WTC11 (cell line): ENCODE measurements at regions not wholly inside any gene's neighbourhood (a gene's known extent, or its start where the extent isn't known, plus 50 kb on each side); places are given as distances from the start of the nearest gene placed in this dataset.
"Not testable (repeated sequence)": the region's sequence is repeated elsewhere in the genome, so short reads cannot be mapped to it uniquely, and the experiment has no call there.

Source experiments
- ATAC-seq: fragments of 200-7000 bp; cut with Tn5 transposase; 2 replicates; pipeline ENCODE4 v1.10.0; 2021; ENCODE audit warnings: mild to moderate bottlenecking, moderate library complexity
- CTCF ChIA-PET: fragments of 300-600 bp; sonication (Branson Sonifier 250); formaldehyde crosslinking; loops from one replicate; lab custom pipeline; 2021; ENCODE audit warnings: antibody characterized with exemption; lab: Charles Lee
- POLR2A ChIA-PET: fragments of 350-600 bp; sonication (Branson Sonifier 250); formaldehyde crosslinking; loops from one replicate; lab custom pipeline; 2021; ENCODE audit warnings: antibody characterized with exemption; lab: Charles Lee
- DNase-seq: peaks from one replicate; pipeline ENCODE4 v3.0.0; 2021; ENCODE audit warnings: low spot score
- H3K27ac Mint-ChIP-seq: 2 replicates; pipeline ENCODE4 v1.8.0; 2021; ENCODE audit warnings: mixed read lengths
- H3K27me3 Mint-ChIP-seq: 2 replicates; pipeline ENCODE4 v1.8.0; 2021; ENCODE audit warnings: low read depth, mild to moderate bottlenecking, moderate library complexity, mixed read lengths
- H3K36me3 Mint-ChIP-seq: 2 replicates; pipeline ENCODE4 v1.8.0; 2021; ENCODE audit warnings: mixed read lengths
- H3K4me1 Mint-ChIP-seq: 2 replicates; pipeline ENCODE4 v1.8.0; 2022; ENCODE audit warnings: mixed read lengths
- H3K4me3 Mint-ChIP-seq: 2 replicates; pipeline ENCODE4 v1.8.0; 2021; ENCODE audit warnings: mild to moderate bottlenecking, moderate library complexity, mixed read lengths
- H3K9me3 Mint-ChIP-seq: 2 replicates; pipeline ENCODE4 v1.8.0; 2021; ENCODE audit warnings: mixed read lengths
- AFF4 ChIP-seq: sonication (generic); formaldehyde crosslinking; IDR thresholded peaks from 2 replicates; pipeline ENCODE4 v1.8.1; 2023; ENCODE audit warnings: mild to moderate bottlenecking, missing genetic modification reagents, borderline replicate concordance
- E2F4 ChIP-seq: sonication (generic); formaldehyde crosslinking; IDR thresholded peaks from 2 replicates; pipeline ENCODE4 v1.8.1; 2022; ENCODE audit warnings: low read depth, mild to moderate bottlenecking, moderate library complexity, missing genetic modification reagents, borderline replicate concordance
- E2F5 ChIP-seq: sonication (generic); formaldehyde crosslinking; IDR thresholded peaks from 2 replicates; pipeline ENCODE4 v1.8.1; 2022; ENCODE audit warnings: mild to moderate bottlenecking, moderate library complexity, missing genetic modification reagents
- ESRRA ChIP-seq: sonication (generic); formaldehyde crosslinking; IDR thresholded peaks from 2 replicates; pipeline ENCODE4 v1.8.1; 2022; ENCODE audit warnings: mild to moderate bottlenecking, missing genetic modification reagents, borderline replicate concordance
- FOXK1 ChIP-seq: sonication (generic); formaldehyde crosslinking; IDR thresholded peaks from 2 replicates; pipeline ENCODE4 v1.8.0; 2022; ENCODE audit warnings: mild to moderate bottlenecking, moderate library complexity, missing genetic modification reagents
- HMGA2 ChIP-seq: fragments of 250-450 bp; sonication (Bioruptor Pico); IDR thresholded peaks from 2 replicates; pipeline ENCODE4 v1.4.0; 2021; ENCODE audit warnings: mild to moderate bottlenecking, moderate library complexity
- OVOL2 ChIP-seq: fragments of 250-450 bp; sonication (Bioruptor Pico); IDR thresholded peaks from 2 replicates; pipeline ENCODE4 v1.9.0; 2021; ENCODE audit warnings: mild to moderate bottlenecking, borderline replicate concordance
- SMAD3 ChIP-seq: sonication (generic); formaldehyde crosslinking; IDR thresholded peaks from 2 replicates; pipeline ENCODE4 v1.8.0; 2022; ENCODE audit warnings: missing genetic modification reagents, mild to moderate bottlenecking, borderline replicate concordance
- SOX15 ChIP-seq: fragments of 250-450 bp; sonication (Bioruptor Pico); IDR thresholded peaks from 2 replicates; pipeline ENCODE4 v1.9.0; 2021; ENCODE audit warnings: mild to moderate bottlenecking
- STAT6 ChIP-seq: sonication (generic); formaldehyde crosslinking; conservative IDR thresholded peaks from 2 replicates; pipeline ENCODE4 v1.8.1; 2023; ENCODE audit warnings: mild to moderate bottlenecking, low read depth, missing genetic modification reagents, moderate library complexity
- ZNF281 ChIP-seq: sonication (generic); formaldehyde crosslinking; IDR thresholded peaks from 2 replicates; pipeline ENCODE4 v1.8.0; 2023; ENCODE audit warnings: mild to moderate bottlenecking, missing genetic modification reagents
- ZNF317 ChIP-seq: sonication (generic); formaldehyde crosslinking; IDR thresholded peaks from 2 replicates; pipeline ENCODE4 v1.8.1; 2023; ENCODE audit warnings: low read depth, mild to moderate bottlenecking, moderate library complexity, missing genetic modification reagents, borderline replicate concordance
- ZNF425 ChIP-seq: fragments of 250-450 bp; sonication (Bioruptor Pico); conservative IDR thresholded peaks from 2 replicates; pipeline ENCODE4 v1.9.0; 2021; ENCODE audit warnings: mild to moderate bottlenecking
- ZNF512 ChIP-seq: sonication (generic); formaldehyde crosslinking; IDR thresholded peaks from 2 replicates; pipeline ENCODE4 v1.8.1; 2022; ENCODE audit warnings: missing genetic modification reagents, borderline replicate concordance

GRCh38 chr13:78491978-78492377 lies 111.4 kb downstream of the POU4F1 start (continued):
- no peak for TF ChIP-seq ZNF281 (CRISPR knock-in tag)
- TF ChIP-seq E2F4 (CRISPR knock-in tag), result no peak
- no peak for TF ChIP-seq SOX15
- no peak for TF ChIP-seq SMAD3 (CRISPR knock-in tag)
- TF ChIP-seq E2F5 (CRISPR knock-in tag), result no peak
- TF ChIP-seq ZNF512, result no peak
- TF ChIP-seq, all 79 proteins: peak for 0

- H3K36me3 Mint-ChIP-seq, H3K4me3 Mint-ChIP-seq, ATAC-seq, CTCF ChIA-PET, H3K4me1 Mint-ChIP-seq, H3K27me3 Mint-ChIP-seq, H3K27ac Mint-ChIP-seq, DNase-seq: not testable (repeated sequence)
- POLR2A ChIA-PET, result interaction anchor here (0.6 kb wide), 1 partner anchor 80 kb away, joined by 3 read pairs; no protein-coding TSS in a partner anchor
- H3K9me3 Mint-ChIP-seq, result peaks cover 15% of the 10 kb centered on the region
Observed at GRCh38 chr13:78490225-78490624, 113.1 kb downstream of the POU4F1 start.

GRCh38 chr13:78487707-78488106 lies 115.6 kb downstream of the POU4F1 start:
- POLR2A ChIA-PET, result no interaction called here
- no peak for TF ChIP-seq ESRRA
- peak; percentile 92 for TF ChIP-seq HMGA2 (CRISPR knock-in tag)
- H3K9me3 Mint-ChIP-seq, result peaks cover 14% of the 10 kb centered on the region
- no peaks in the 10 kb centered on the region for H3K36me3 Mint-ChIP-seq
- H3K4me1 Mint-ChIP-seq, result no peaks in the 10 kb centered on the region
- ATAC-seq (no peak), DNase-seq (no peak)
- H3K27me3 Mint-ChIP-seq, result no peaks in the 10 kb centered on the region
- CTCF ChIA-PET, result no interaction called here
- no peak overlapping the region for H3K27ac Mint-ChIP-seq
- no peak overlapping the region for H3K4me3 Mint-ChIP-seq

GRCh38 chr13:78485803-78486202 lies 117.5 kb downstream of the POU4F1 start:
- POLR2A ChIA-PET, result no interaction called here
- H3K9me3 Mint-ChIP-seq, result no peaks in the 10 kb centered on the region
- TF ChIP-seq AFF4 (CRISPR knock-in tag) (no peak), OVOL2 (CRISPR knock-in tag) (no peak), SOX15 (no peak), STAT6 (CRISPR knock-in tag) (no peak), ZNF317 (CRISPR knock-in tag) (no peak), FOXK1 (CRISPR knock-in tag) (no peak), ZNF425 (CRISPR knock-in tag) (no peak)

More at GRCh38 chr13:78485803-78486202, 117.5 kb downstream of the POU4F1 start:
- Mint-ChIP-seq H3K4me1 (no peaks in the 10 kb centered on the region), H3K4me3 (no peak overlapping the region), H3K27ac (no peak overlapping the region), H3K36me3 (no peaks in the 10 kb centered on the region), H3K27me3 (no peaks in the 10 kb centered on the region)
- ATAC-seq (no peak), DNase-seq (no peak)
- CTCF ChIA-PET, result no interaction called here
